GM12864 (cell line): ENCODE measurements at regions not wholly inside any gene's neighbourhood (a gene's known extent, or its start where the extent isn't known, plus 50 kb on each side); places are given as distances from the start of the nearest gene placed in this dataset.

Experiments used
- DNase-seq: peaks from one replicate; pipeline ENCODE4 v3.0.0-alpha.2; 2011; ENCODE audit warnings: low read depth
- H3K4me3 ChIP-seq: 2 replicates; pipeline ENCODE4 v1.5.1; 2011; ENCODE audit warnings: mild to moderate bottlenecking, low read depth, low read length, control low read depth
- TF ChIP-seq, protein P1 (sequence below): IDR thresholded peaks from 2 replicates; pipeline ENCODE4 v1.5.1; 2011; ENCODE audit warnings: low read depth, mild to moderate bottlenecking, moderate library complexity, low read length, control low read depth, inconsistent platforms; ENCODE audit errors: missing control alignments

DNA sequence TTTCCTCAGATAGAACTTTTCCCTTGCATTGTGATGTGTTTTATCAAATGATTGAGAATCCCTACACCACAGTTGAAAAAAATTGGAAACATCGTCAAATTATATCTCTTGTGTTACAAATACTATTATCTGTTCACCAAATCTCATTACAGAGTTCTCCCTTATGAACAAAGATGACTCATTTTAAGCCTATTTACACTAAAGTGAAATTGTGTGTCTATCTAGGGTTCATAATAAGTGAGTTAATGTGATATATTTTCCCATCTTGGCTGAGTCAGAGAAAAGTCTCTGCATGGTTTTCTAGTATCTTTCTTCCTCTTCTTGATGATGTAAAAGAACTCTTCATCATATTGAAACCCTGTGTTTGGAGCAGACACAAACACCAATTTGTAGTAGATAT lies 1263.3 kb upstream of the EYS start:
- no peak overlapping the region for H3K4me3 ChIP-seq
- TF ChIP-seq, protein P1, sequence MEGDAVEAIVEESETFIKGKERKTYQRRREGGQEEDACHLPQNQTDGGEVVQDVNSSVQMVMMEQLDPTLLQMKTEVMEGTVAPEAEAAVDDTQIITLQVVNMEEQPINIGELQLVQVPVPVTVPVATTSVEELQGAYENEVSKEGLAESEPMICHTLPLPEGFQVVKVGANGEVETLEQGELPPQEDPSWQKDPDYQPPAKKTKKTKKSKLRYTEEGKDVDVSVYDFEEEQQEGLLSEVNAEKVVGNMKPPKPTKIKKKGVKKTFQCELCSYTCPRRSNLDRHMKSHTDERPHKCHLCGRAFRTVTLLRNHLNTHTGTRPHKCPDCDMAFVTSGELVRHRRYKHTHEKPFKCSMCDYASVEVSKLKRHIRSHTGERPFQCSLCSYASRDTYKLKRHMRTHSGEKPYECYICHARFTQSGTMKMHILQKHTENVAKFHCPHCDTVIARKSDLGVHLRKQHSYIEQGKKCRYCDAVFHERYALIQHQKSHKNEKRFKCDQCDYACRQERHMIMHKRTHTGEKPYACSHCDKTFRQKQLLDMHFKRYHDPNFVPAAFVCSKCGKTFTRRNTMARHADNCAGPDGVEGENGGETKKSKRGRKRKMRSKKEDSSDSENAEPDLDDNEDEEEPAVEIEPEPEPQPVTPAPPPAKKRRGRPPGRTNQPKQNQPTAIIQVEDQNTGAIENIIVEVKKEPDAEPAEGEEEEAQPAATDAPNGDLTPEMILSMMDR: no peak
- no peak for DNase-seq

DNA sequence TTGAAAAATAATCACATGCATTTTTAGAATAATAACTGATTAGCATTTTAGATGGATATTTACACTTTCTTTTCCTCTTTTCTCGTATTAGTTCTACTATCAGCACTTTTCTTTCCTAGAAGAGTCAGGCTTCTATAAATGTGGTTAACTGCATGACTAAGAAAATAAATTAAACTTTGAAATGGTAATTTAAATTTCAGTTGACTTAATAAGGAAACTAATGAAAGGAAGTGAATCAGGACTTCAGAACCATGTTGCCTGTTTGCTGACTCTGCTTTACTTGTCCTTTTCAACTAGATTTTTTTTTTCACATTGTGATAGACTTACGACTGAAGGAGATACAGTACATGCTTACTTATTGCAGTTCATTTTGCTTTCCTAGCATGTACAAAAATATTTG lies 1258.2 kb upstream of the EYS start:
- no peak for DNase-seq
- H3K4me3 ChIP-seq: no peak overlapping the region
- TF ChIP-seq, protein P1: no peak

DNA sequence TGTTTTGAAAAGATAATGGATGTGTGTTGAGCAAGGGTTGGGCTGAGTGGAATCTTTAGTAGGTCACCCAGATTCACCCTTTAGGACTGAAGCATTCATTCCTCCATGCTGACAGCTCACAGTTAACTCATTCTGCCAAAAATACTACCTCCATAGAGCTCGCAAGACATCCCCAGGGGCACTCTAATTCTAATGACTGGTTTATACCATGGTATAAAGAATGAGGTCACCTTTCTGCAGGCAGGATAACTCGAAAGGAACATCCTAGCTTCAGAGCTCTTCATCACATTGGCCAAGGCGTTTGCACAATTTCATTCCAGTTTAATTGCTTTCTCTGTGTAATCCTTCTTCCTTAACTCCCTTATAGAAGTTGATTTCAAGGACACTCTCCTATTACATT lies 1257.2 kb upstream of the EYS start:
- H3K4me3 ChIP-seq: no peak overlapping the region
- DNase-seq: no peak
- TF ChIP-seq, protein P1: no peak

DNA sequence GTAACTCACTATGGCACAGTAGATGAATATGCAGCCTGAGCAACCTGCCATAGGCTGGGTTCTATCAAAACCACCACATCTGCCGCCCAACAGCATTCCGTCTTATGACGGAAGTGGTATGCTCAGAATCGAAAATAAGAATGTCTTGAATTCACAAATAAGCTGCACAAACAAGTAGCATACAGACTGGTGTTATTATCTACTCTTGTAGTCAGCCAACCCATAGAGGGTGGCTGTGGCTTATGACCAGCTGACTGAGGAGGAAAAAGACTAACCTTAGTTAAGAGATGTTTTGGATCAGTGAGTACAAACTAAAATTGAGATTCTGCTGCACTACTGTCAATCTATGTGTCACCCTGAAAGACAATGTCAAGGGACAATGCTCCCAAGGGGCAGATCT lies 1255.1 kb upstream of the EYS start:
- DNase-seq: no peak
- TF ChIP-seq, protein P1: no peak
- no peak overlapping the region for H3K4me3 ChIP-seq

DNA sequence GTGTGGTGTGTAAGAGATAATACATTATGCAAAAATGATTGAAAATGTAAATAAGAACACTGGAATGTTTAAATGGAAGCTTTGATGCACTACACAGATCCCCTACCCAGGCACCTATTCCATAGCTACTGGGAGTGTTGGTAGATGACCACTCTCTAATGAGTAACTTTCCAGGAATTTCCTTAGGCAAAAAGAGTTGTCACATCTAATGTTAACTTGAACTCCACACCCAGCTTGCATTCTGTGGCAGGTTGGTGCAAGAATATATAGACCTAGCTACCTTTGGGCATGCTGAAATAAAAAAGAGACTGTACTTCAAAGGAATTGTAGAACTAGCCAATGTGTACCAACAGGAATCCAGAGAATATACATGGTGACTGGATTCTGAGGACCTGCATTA lies 1254.2 kb upstream of the EYS start:
- TF ChIP-seq, protein P1: no peak
- H3K4me3 ChIP-seq: no peak overlapping the region
- DNase-seq: no peak

DNA sequence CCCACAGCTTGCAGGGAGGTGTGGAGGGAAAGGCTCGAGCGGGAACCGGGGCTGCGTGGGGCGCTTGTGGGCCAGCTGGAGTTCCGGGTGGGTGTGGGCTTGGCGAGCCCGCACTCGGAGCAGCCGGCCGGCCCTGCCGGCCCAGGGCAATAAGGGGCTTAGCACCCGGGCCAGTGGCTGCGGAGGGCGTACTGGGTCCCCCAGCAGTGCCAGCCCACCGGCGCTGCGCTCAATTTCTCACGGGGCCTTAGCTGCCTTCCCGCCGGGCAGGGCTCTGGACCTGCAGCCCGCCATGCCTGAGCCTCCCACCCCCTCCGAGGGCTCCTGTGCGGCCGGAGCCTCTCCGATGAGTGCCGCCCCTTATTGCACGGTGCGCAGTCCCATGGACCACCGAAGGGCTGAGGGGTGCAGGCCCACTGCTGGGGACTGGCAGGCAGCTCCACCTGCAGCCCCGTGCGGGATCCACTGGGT lies 1242.2 kb upstream of the EYS start:
- no peak for DNase-seq
- no peak overlapping the region for H3K4me3 ChIP-seq
- TF ChIP-seq, protein P1: no peak

DNA sequence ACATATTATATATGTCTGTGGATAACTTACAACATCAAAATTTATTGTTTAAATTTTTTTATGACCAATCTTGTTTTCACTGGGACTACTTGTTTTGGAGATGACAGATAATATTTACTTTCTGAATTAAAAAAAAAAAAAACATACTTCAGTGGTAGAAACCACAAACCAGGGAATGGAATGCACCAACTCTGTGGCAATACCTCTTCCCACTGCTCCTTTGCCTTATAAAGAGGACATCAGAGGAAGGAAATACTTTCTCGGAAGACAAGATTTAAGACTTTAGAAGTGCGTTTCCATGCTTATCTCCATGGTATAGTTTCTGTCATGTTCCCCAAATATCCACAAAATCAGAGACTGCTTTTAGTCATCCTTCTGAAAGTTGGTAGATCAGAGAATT lies 1241.1 kb upstream of the EYS start:
- no peak for DNase-seq
- no peak overlapping the region for H3K4me3 ChIP-seq
- TF ChIP-seq, protein P1: no peak
